GM12891 (cell line): ENCODE measurements at regions not wholly inside any gene's neighbourhood (a gene's known extent, or its start where the extent isn't known, plus 50 kb on each side); places are given as distances from the start of the nearest gene placed in this dataset.

Experiments used
- DNase-seq: peaks from one replicate; pipeline ENCODE4 v3.0.0; 2011; ENCODE audit warnings: low spot score; ENCODE audit not compliant: insufficient read length
- FAIRE-seq: peaks from 2 replicates; lab custom pipeline; 2011; peaks lifted over from hg19 to GRCh38; lab: Jason Lieb, UNC
- PAX5 ChIP-seq: IDR thresholded peaks from 2 replicates; pipeline ENCODE4 v1.6.1; 2011; ENCODE audit warnings: low read length, moderate library complexity, mild to moderate bottlenecking; ENCODE audit not compliant: insufficient read depth, severe bottlenecking
- POLR2A ChIP-seq: IDR thresholded peaks from 2 replicates; pipeline ENCODE4 v1.6.1; 2011; ENCODE audit warnings: low read depth, low read length, control low read depth
- POLR2AphosphoS5 ChIP-seq: IDR thresholded peaks from 2 replicates; pipeline ENCODE4 v1.6.1; 2011; ENCODE audit warnings: low read depth, low read length, control low read depth
- POU2F2 ChIP-seq: IDR thresholded peaks from 2 replicates; pipeline ENCODE4 v1.6.1; 2011; ENCODE audit warnings: low read depth, mild to moderate bottlenecking, control low read depth, low read length, moderate library complexity
- SPI1 ChIP-seq: IDR thresholded peaks from 2 replicates; pipeline ENCODE4 v1.6.1; 2011; ENCODE audit warnings: low read depth, low read length, control low read depth
- TAF1 ChIP-seq: IDR thresholded peaks from 2 replicates; pipeline ENCODE4 v1.6.1; 2011; ENCODE audit warnings: low read depth, low read length, control low read depth

DNA sequence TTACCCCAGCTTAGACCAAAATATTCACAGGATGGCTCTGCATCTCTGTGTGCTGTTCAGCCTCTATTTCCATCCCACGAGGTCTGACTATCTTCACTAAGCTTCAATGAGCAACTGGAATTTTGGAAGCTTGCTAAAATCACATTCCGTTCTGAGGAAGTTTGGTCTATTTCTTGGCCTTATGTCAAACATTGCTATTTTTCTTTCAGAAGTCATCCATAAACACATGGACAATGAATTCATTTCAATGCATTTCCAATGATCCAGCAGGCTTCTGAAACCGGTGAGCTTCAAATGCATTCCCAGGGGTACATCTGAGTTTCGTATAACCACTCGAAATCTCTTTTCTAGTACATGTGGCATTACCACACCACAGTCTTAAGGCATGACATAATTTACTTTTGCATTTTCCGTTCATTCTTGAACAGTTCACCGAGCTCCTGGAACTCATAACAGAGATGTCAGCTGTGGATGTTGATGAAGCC lies 294.1 kb upstream of the KAZN start:
- FAIRE-seq, result no peak

DNA sequence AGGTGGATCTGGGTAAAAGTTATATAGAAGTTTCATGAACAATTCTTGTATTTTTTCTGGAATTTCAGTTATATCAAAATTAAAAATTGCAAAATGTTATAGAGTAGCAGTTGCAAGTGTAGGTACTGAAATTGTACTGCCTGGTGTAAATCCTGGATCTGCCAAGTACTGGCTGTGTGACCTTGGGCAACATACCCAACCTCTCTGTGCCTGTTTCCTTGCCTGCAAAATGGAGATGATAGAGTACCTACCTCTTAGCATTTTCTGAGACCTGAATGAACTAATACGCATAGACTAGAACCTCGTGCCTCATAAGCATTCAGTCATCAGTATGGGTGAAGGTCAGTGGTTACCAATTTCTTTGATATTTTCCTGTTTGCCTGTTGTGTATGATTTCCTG lies 290.0 kb upstream of the KAZN start:
- no peak for DNase-seq
- TF ChIP-seq POU2F2 (no peak), POLR2AphosphoS5 (no peak), SPI1 (no peak), PAX5 (no peak), TAF1 (no peak), POLR2A (no peak)
- no peak for FAIRE-seq

More for the DNA sequence above, 294.1 kb upstream of the KAZN start:
- TF ChIP-seq POLR2A, result no peak
- no peak for TF ChIP-seq SPI1
- no peak for TF ChIP-seq PAX5
- no peak for TF ChIP-seq POU2F2
- no peak for TF ChIP-seq TAF1
- no peak for TF ChIP-seq POLR2AphosphoS5
- DNase-seq, result no peak

GRCh38 chr1:14309984-14310383 lies 288.5 kb upstream of the KAZN start:
- FAIRE-seq, result no peak
- TF ChIP-seq POU2F2, result no peak
- TF ChIP-seq POLR2AphosphoS5, result no peak
- no peak for TF ChIP-seq SPI1
- TF ChIP-seq POLR2A, result no peak
- no peak for TF ChIP-seq PAX5
- no peak for TF ChIP-seq TAF1
- DNase-seq, result no peak

GRCh38 chr1:14310476-14310875 lies 288.0 kb upstream of the KAZN start:
- FAIRE-seq (no peak), DNase-seq (no peak)
- no peak for TF ChIP-seq SPI1
- no peak for TF ChIP-seq POLR2A
- TF ChIP-seq TAF1, result no peak
- TF ChIP-seq POU2F2, result no peak

GRCh38 chr1:14313731-14314431 lies 284.6 kb upstream of the KAZN start:
- DNase-seq (no peak), FAIRE-seq (no peak)
- TF ChIP-seq POLR2A, result no peak
- TF ChIP-seq PAX5, result no peak
- no peak for TF ChIP-seq POLR2AphosphoS5
- TF ChIP-seq SPI1, result no peak
- TF ChIP-seq TAF1, result no peak
- no peak for TF ChIP-seq POU2F2

- TF ChIP-seq PAX5, result no peak
- TF ChIP-seq SPI1, result no peak
- no peak for TF ChIP-seq POLR2AphosphoS5
- no peak for TF ChIP-seq POU2F2
- TF ChIP-seq TAF1, result no peak
- no peak for TF ChIP-seq POLR2A
- DNase-seq (no peak), FAIRE-seq (no peak)
Measured at GRCh38 chr1:14318830-14319229, 279.7 kb upstream of the KAZN start.

GRCh38 chr1:14320518-14320917 lies 278.0 kb upstream of the KAZN start:
- no peak for FAIRE-seq
- TF ChIP-seq PAX5, result no peak
- no peak for TF ChIP-seq POLR2A
- no peak for TF ChIP-seq SPI1
- TF ChIP-seq POU2F2, result no peak
- no peak for TF ChIP-seq TAF1
- TF ChIP-seq POLR2AphosphoS5, result no peak
- DNase-seq, result no peak

GRCh38 chr1:14320986-14321385 lies 277.5 kb upstream of the KAZN start:
- no peak for TF ChIP-seq SPI1
- no peak for TF ChIP-seq POLR2A
- no peak for TF ChIP-seq POU2F2
- no peak for FAIRE-seq

GRCh38 chr1:14321422-14321821 lies 277.1 kb upstream of the KAZN start:
- no peak for FAIRE-seq
- TF ChIP-seq POLR2A, result no peak
- DNase-seq, result no peak

More at GRCh38 chr1:14320986-14321385, 277.5 kb upstream of the KAZN start:
- DNase-seq, result no peak

DNA sequence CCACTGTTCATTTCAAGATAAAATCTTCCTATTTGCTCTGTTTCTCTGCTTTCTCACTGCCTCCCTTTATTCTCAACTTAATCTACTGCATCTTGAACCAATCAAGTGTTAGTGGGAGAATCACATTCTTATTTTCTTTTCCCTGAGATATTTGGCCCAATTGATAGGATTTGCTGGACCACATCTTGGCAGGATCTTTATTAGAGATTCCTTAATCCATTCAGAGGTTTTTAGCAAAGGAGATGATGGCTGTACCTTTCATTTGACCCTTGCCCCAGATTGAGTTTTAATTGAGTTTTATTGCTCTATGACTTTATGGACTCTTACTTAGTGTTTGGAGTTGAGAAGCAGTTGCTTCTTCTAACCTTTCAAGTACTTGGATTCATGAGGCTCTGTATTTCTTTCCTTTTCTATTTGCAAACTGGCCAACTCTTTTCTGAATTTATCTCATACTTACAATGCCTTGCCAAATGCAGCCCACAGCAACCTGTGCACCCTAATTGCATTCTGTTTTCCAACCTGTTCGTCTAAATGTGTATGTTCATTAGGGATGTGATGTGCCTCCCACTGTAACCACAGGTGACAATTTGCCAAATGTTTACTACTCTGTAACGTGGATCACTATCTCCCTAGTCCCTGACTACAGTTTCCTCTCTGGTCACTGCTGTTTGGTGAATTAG lies 274.8 kb upstream of the KAZN start:
- FAIRE-seq (no peak), DNase-seq (no peak)
- TF ChIP-seq POU2F2 (no peak), POLR2AphosphoS5 (no peak), PAX5 (no peak), POLR2A (no peak), SPI1 (no peak), TAF1 (no peak)
